GM18517 (cell line): ENCODE measurements at regions not wholly inside any gene's neighbourhood (a gene's known extent, or its start where the extent isn't known, plus 50 kb on each side); places are given as distances from the start of the nearest gene placed in this dataset.
"Not testable (repeated sequence)": the region's sequence is repeated elsewhere in the genome, so short reads cannot be mapped to it uniquely, and the experiment has no call there.

Experiments used
- ATAC-seq: cut with Tn5 transposase; IDR thresholded peaks from one replicate; pipeline ENCODE4 v1.9.1; 2021; ENCODE audit warnings: mild to moderate bottlenecking, moderate library complexity; ENCODE audit not compliant: unreplicated experiment

DNA sequence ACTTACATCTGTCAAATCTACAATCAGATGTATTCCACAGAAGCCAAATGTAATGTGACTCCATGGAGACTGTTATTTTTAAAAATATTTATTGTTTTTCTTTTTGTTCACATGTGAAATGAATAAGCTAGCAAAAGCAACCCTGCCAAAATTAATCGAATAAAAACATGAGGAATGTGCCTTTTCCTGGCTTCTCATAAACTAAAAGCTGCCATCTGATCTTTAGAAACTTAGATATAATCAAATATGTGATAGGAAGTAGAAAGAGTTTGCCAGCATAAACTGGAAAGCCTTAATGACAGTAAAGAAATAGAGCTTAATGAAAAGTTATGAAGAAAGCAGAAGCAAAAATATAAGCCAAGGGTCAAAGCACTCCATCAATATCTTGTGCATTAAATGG lies 1724.7 kb upstream of the WWC1 start:
- no peak for ATAC-seq

DNA sequence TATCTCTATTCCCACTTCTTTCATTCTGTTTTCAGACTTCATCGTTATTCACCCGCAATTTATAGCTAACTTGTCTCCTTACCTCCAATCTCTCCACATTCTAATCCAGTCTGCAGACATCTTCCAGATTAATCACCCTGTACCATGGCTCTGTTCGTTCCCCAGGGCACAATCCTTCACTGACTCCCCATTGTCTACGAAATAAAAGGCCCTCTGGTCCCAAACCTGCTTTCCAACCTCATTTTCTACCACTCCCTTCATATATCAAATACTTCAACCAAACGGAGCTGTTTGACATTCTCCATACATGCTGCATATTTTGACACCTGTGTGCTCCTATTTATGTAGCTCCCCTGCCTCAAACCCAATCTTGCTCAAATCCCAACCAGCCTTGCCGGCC lies 1720.6 kb upstream of the WWC1 start:
- no peak for ATAC-seq

DNA sequence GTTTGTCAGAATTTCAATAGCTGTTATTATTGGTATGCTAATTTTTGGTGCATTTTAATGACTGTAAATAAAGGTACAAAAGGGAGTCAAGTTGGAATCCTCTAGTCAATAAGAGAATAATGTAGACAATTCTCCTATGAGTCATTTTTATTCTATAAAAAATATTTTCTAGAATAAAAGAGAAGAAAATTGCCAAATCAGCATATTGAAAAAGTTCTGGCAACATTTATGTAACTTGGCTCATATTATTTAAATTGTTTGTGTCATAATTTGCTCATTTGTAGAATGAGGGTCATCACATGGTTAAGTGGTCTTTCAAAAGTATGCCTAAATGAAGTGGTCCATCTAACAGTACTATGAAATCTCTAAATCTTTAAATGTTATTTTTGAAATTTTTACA lies 1719.8 kb upstream of the WWC1 start:
- ATAC-seq, result no peak

DNA sequence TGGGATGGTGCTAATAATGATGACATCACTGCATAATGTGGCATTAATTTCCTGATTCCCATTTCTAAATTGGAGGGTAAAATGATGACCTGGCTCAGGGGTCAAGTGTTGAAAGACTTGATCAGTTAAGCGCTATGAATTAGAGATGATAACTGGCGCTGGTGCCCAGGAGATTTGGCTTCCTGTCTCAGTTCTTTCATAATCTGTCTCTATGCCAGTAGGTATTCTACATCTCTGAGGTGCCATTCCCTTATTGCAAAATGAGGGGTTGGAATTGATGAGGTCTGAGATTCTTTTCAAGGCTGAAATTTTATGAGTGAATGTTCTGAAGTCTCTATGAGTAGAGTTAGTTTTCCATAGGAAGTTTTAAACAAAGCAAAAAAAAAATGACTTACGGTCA lies 1715.1 kb upstream of the WWC1 start:
- no peak for ATAC-seq

DNA sequence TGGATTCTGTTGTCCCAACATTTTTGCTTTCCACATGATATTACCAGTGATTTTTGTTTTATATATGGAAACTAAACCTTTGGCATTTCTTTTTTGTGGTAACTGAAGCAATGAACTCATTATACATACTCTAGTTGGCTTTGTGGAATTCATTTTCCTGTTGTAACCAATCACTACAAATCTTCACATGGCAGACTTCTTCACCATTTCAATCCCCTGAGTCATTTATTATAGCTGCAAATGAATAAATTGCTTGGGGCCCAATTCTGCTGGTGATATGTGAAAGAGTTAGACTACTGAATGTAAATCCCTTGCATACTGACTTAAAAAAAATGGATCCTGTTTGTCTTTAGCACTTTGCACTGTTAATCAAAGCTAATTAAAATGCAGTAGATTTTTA lies 1709.6 kb upstream of the WWC1 start:
- ATAC-seq, result no peak

DNA sequence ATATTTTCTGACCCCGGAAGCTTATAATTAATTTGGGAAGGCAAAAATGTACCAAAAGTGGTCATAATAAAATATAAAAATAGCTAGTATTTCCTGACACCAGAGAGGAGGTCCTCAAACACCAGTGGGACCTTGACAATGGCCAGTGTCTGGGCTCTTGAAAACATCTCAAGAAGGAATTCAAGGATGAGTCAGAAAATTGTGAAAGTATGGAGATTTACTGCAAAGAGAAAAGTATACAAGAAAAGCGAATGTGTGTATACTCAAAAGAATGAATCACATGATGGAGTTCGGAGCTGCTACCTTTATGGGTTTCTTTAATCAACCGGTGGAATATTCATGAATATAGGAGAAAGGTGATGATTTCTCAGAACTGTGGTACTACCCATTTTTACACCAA lies 1709.0 kb upstream of the WWC1 start:
- no peak for ATAC-seq

DNA sequence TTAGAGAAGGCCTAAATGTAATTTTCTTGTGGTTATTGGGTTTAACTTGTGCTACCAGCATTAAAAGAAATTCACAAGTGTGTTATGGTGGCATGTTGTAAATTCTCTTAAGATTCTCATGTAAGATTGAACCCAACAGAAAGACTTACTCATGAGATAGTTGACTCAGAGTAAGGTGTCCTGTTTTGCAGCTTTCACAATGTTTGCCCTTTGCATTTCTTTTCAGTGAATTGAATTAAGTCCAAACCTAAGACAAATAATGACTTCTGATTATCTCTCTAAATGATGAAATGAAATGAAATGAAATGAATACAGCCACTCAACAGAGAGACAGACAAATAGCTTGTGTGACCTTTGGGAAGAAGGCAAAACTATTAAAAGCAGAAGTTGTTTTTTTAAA lies 1696.9 kb upstream of the WWC1 start:
- ATAC-seq, result no peak

DNA sequence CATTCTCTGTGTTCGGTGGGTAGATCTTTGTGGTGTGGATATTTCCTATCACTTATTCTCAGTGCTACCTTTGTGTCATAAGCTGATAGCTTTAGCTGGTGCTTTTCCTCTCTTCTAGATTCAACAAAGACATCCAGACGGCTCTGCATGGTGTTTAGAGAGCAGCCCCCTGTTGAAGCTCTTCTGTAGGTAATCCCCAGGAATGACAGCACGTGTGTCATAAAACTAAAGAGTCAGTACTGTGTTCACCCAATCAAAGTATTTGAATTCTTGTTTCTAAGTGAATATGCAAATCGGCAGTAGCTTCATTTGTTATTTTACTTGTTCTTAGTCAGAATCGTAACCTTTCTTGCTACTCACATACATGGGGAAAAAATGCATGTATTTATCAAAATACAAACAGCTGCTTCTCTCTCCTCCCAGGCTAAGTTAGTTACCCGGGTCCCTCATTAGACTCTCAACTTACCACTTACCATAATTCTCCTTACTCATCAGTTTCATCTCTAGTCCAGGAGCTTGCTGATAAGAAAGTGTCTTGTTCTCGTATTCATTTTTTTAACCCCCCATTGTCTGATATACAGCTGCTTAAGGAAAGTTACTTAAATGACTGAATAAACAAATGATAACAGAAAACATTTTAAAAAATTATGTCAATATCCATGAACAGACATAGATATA lies 1696.0 kb upstream of the WWC1 start:
- ATAC-seq, result no peak

DNA sequence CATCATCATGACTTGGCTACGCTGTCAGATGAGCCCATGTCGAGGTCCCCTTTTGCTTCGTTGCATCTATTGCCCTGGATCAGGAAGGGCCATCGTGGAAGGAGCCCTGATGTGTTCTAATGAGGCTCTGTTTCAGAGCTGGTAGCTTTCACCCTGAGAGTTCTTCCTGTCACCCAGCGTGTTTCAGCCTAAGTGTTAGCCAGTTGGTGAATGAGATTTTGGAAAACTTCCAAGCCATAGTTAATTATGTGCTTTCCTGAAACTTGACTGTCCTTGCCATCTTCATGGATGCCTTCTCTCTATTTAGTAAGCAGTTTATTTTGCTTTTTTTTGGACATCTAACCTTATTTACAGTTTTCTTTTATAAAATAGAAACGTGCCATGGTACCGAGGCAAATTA lies 1695.4 kb upstream of the WWC1 start:
- no peak for ATAC-seq

DNA sequence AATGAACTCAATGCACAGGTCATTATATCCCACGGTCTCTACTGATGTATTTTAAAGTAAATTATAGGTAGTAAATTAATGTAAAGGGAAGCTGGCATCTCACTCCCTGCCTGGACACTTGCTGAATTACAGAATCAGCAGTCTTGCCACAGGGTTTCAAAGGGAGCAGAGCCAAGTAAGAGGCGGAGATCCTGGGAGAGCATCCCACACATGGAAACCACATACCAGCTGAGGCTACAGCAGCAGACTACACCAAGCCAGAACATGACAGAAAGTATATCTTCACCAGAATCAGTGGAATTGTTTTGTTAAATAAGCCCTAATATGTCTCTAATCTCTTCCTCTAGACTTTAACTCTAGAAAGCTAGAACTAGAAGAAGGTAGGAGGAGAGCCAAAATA lies 1689.2 kb upstream of the WWC1 start:
- ATAC-seq, result no peak

DNA sequence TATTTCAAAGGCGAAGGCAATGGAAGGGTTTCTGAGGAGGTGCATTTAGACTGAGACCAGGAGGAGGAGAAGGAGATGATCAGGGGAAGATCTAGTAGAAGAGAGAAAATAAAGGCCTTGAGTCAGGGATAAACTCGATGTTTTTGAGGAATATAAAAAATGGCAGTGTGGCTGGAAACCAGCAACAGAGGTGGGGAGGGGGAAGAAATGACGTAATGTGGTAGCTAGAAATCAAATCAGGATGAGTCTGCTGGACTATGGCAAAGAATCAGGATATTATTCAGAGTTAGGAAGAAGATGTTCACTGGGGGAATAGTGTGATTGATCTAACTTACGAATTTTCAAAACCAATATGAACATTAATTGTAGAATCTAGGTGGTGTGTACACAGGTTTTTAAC lies 1673.9 kb upstream of the WWC1 start:
- ATAC-seq, result no peak

DNA sequence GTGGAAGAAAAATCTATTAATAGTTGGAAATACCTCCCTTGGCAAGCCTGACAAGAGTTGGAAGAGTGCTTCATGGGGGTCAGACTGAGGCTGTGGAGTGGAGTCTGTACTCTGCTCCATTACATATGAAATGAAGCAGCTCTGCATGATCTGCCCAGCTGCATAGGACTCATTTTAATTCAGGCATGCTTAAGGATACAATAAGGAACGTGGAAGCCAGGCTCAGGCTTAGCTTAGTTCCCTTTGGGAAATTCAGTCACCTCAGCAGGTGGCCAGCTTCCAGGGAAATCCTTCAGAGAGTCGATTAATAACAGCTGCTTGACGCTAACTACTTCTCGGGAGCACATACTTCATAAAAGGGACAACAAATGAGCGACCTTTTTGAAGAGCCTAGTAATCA lies 1672.9 kb upstream of the WWC1 start:
- ATAC-seq, result no peak

DNA sequence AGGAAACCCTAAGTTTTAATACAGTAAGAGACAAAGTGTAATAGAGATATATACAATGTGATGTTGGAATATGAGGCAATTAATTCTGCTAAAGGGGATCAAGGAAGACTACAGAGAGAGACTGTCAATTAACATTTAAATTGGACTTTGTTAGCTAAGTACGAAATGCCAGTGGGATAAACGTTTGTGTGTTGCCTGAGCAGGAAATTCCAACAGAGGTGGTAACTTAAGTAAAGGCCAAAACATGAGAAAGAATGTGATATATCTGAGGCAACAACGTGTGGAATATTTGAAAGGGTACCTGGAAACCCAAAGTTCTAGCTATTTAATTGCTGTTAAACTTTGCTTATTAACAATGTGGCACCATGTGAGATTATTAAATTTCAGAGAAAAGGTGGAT lies 1666.9 kb upstream of the WWC1 start:
- no peak for ATAC-seq

DNA sequence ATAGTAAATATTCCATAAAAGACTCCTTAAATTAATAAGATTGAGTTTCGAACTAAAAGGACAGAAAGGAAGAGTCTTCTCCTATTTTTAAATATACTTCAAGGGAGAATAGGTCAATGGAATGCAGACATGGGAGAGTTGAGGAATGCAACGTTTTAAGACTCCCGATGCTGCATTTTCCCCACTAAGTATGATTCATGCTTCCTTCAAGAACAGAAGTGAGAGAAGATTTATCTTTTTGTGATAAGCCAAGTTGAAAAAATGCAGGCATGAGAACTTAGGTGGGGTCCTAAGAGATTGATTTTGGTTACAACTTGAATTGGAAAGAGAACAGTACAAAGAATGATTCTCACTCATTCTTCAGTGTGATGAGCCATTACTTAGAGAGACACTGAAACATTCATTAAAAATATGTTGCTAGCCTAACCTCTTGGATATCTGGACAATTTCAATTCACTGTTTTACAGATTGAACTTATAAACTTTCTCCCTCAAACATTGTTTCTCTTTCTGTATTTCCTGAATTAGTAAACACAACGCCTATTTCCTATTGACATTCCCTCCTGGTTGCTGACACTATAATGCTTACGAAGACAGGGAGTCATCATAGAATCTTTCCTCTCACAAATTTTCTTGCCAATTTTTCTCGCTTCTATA lies 1666.1 kb upstream of the WWC1 start:
- ATAC-seq, result no peak

DNA sequence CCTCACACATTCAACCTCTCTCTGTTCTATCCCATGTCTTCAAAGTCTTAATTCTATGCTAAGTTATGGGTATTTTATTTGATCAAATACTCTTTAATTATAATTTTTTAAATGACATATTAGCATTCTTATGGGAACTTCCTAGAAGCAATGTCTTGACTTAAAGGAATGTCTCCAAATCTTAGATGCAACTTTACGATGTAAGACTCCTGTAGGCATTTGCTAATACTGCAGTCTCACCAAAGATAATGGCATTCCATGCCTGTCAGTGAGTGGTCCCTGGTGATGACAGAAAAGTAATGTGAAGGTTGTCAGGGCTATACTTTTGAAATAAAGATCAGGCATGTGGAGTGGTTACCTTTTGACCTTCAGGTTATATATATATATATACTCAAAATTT lies 1654.2 kb upstream of the WWC1 start:
- no peak for ATAC-seq

DNA sequence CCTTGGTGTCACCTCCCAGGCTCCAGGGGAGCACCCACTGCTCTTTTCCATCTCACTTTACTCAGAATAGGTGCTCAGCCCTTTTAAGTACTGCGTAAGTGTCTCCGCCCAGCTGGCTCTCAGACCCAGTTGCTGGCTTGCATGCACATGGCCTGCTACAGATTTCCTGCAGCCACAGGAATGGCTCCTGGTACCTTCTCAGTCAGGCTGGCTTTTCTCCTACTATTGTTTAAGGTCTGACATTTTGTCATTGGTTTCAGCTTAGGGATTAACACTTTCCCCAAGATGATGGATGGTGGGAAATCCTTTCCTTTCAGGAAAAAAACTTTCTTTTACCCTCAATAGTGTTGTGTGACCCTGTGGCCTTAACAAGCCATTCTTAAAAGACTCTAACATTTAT lies 1652.3 kb upstream of the WWC1 start:
- ATAC-seq, result no peak

DNA sequence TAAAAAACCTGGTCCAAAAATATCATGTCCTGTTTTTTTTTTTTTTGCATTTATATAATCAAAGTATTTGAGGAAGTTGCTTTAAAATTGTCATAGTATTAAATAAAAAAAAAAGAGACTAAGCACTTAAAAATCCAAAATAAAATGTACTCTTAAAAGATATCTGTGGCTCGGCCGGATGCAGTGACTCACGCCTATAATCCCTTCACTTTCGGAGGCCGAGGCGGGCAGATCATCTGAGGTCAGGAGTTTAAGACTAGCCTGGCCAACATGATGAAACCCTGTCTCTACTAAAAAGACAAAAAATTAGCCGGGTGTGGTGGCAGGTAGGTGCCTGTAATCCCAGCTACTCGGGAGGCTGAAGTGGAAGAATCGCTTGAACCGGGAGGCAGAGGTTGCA lies 1651.3 kb upstream of the WWC1 start:
- not testable (repeated sequence) for ATAC-seq

DNA sequence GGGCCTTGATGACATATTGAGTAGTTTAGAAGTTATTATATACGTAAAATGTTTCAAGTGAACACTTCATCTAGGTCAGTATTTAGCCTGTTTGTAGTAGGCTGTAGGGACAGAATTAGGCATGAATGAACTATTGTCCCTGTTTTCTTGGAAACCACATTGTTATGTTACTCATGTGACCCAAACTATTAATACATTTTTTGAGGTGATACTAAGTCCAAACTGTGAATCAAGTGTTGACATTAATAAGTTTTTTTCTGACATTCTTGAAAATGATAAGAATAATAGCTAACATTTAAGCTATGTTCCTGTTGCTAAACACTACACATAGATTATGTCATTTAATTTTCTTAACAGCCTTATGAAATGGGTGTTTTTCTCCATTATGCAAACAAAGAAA lies 1642.7 kb upstream of the WWC1 start:
- no peak for ATAC-seq

DNA sequence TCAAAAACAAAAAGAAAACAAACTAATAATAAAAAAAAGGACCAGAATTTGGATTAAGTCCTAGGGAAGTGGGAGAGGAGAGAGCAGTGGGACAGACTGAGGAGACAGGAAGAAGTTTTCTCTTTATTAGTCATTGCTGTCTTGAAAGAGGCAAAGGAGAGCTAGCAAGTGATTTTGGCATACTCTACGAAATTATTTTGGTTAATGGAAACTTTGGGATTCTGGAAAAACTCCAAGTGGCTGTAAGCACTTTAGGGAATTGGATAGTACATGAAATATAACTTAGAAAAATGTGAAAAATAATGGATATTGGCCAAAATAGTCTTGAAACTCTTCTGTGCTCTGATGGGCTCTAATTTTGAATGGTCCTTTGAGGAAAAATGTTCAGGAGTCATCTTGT lies 1641.8 kb upstream of the WWC1 start:
- no peak for ATAC-seq

DNA sequence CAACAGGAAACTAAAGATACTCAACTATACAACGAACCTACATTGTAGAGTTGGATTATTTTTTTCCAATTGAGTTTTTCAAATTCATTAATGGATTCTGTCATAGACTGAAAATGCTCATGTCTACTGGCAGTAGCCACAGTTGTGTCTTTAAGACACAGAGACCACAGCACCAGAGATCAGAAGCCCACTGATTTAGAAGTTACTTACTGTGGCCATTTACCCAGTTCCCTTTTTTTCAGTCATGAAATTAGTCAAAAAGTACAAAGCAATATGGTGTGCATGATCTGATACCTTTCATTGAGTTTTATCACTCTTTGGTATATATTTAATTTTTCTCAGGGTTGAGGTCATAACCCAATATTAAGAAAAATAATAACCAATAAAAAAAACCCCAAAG lies 1640.2 kb upstream of the WWC1 start:
- no peak for ATAC-seq

DNA sequence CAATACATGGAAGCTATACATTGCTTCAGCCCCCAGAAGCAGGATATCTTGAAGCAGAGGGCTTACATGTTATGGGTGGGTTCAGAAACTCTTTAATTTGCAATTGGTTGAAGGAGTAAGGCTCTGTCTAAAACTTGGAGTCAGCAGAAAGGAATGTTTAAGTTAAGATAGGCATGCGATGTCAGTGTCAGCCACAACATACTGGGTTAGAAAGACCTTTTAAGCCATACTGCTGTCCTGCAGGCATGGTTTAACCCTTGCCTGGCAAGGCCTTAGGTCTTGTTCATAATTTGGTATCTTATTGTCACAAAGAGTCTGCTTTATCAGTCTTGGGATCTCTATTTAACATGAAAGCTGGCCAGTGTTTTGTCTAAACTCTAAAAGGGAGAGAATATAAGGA lies 1619.6 kb upstream of the WWC1 start:
- ATAC-seq, result no peak

DNA sequence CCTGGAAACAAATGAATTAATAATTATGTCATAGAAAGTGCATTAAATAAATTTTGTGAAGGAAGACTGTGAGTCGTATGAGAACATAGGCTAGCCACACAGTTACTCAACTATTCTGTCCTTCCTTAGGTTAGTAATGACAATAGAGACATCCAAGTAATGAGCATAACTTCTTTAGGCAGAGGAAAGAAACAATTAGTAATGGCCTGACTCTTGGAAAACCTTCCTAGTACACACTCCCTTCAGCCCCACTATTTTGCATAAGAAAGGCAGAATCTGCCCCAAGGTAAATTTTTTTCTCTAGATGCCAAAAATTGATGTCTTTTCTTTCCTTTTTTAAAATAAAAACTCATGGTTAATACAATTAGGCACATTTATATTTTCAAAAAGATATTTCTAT lies 1619.0 kb upstream of the WWC1 start:
- no peak for ATAC-seq

DNA sequence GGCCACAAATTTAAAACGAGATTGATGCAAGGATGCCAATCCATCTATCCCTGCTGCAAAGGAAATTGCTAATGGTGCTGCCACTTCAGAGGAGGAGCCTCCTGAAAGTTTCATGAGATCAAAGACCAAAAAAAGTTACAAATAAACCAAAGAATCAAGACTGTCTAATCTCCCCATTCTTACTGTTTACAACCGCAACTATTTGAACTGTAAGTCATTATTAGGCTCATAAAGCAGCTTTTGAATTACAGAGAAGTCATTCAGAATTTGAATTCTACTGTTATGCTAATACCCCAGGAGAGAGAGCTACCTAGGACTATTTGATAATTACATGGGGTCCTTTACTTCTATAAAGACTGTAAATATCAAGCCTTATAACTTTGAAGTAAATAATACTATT lies 1613.6 kb upstream of the WWC1 start:
- ATAC-seq, result no peak
